GM23338 (cell line): ENCODE measurements at regions not wholly inside any gene's neighbourhood (a gene's known extent, or its start where the extent isn't known, plus 50 kb on each side); places are given as distances from the start of the nearest gene placed in this dataset.
"Not testable (repeated sequence)": the region's sequence is repeated elsewhere in the genome, so short reads cannot be mapped to it uniquely, and the experiment has no call there.

Experiments used
- CREB1 ChIP-seq: fragments of 250-450 bp; sonication (Bioruptor Pico); IDR thresholded peaks from 2 replicates; pipeline ENCODE4 v1.5.0; 2020; ENCODE audit warnings: low read depth, mild to moderate bottlenecking, moderate library complexity
- CTCF ChIP-seq, 2 experiments: fragments of 200-600 bp in 1 of 2; sonication (generic) in 1 of 2; conservative IDR thresholded peaks; 2 replicates each; pipeline versions ENCODE4 v1.5.1 to v1.6.1; 2016 to 2017; ENCODE audit warnings: antibody characterized with exemption in 2 of 2, low read depth in 2 of 2, mild to moderate bottlenecking in 2 of 2, moderate library complexity in 1 of 2
- ETS1 ChIP-seq: IDR thresholded peaks from 2 replicates; pipeline ENCODE4 v1.6.1; 2016; ENCODE audit warnings: antibody characterized with exemption
- EZH2 ChIP-seq: fragments of 200-600 bp; sonication (generic); IDR thresholded peaks from one replicate; pipeline ENCODE4 v1.8.0; 2017; ENCODE audit warnings: antibody characterized with exemption, mild to moderate bottlenecking, low read depth; ENCODE audit not compliant: unreplicated experiment
- POLR2AphosphoS5 ChIP-seq: IDR thresholded peaks from 2 replicates; pipeline ENCODE4 v1.6.1; 2016; ENCODE audit warnings: antibody characterized with exemption, low read depth
- REST ChIP-seq: IDR thresholded peaks from one replicate; pipeline ENCODE4 v1.6.1; 2018; ENCODE audit warnings: antibody characterized with exemption; ENCODE audit not compliant: unreplicated experiment
- ZNF114 ChIP-seq: fragments of 250-450 bp; sonication (Bioruptor Pico); IDR thresholded peaks from 2 replicates; pipeline ENCODE4 v1.5.0; 2020; ENCODE audit warnings: mild to moderate bottlenecking, moderate library complexity

- TF ChIP-seq EZH2; CTCF (conservative IDR thresholded peaks at IDR 0.05; ENCODE audit: low read depth in 2 of 2); ZNF114 (CRISPR knock-in tag); POLR2AphosphoS5; ETS1; CREB1 (CRISPR knock-in tag); REST: not testable (repeated sequence)
Measured at GRCh38 chrY:26268421-26268820, 646.5 kb downstream of the CDY1 start.
